D721Med (cell line): ENCODE measurements at regions not wholly inside any gene's neighbourhood (a gene's known extent, or its start where the extent isn't known, plus 50 kb on each side); places are given as distances from the start of the nearest gene placed in this dataset.

ENCODE experiments used
- DNase-seq: peaks from one replicate; pipeline ENCODE4 v3.0.0; 2011; ENCODE audit warnings: low spot score; ENCODE audit not compliant: insufficient read length
- FAIRE-seq: peaks from 2 replicates; lab custom pipeline; 2011; peaks lifted over from hg19 to GRCh38; lab: Jason Lieb, UNC
- TF ChIP-seq, protein P1 (sequence below): IDR thresholded peaks from 2 replicates; pipeline ENCODE4 v1.5.1; 2012; ENCODE audit warnings: mild to moderate bottlenecking, control low read depth; ENCODE audit not compliant: insufficient read depth; ENCODE audit errors: missing control alignments

DNA sequence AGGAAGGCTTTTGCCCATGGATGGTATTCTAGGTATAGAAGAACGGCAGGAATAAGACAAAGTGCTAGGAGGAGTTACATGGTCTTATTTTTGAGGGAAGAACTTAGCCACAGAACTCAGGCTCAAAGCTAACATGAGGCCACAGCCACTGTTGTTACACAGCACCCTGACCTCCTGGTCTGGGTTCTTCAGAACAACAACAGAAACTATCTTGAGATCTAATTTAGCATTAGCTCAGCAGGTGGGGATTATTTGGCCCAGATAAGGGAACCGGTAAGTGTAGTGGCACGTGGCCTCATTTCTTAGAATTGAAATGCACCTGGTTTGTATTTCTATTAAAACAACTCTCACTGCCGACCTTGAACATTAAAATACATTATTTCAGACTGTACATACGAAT, 1168.7 kb upstream of the SEMA6A start:
- FAIRE-seq (no peak), DNase-seq (no peak)
- TF ChIP-seq, protein P1, sequence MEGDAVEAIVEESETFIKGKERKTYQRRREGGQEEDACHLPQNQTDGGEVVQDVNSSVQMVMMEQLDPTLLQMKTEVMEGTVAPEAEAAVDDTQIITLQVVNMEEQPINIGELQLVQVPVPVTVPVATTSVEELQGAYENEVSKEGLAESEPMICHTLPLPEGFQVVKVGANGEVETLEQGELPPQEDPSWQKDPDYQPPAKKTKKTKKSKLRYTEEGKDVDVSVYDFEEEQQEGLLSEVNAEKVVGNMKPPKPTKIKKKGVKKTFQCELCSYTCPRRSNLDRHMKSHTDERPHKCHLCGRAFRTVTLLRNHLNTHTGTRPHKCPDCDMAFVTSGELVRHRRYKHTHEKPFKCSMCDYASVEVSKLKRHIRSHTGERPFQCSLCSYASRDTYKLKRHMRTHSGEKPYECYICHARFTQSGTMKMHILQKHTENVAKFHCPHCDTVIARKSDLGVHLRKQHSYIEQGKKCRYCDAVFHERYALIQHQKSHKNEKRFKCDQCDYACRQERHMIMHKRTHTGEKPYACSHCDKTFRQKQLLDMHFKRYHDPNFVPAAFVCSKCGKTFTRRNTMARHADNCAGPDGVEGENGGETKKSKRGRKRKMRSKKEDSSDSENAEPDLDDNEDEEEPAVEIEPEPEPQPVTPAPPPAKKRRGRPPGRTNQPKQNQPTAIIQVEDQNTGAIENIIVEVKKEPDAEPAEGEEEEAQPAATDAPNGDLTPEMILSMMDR = no peak

DNA sequence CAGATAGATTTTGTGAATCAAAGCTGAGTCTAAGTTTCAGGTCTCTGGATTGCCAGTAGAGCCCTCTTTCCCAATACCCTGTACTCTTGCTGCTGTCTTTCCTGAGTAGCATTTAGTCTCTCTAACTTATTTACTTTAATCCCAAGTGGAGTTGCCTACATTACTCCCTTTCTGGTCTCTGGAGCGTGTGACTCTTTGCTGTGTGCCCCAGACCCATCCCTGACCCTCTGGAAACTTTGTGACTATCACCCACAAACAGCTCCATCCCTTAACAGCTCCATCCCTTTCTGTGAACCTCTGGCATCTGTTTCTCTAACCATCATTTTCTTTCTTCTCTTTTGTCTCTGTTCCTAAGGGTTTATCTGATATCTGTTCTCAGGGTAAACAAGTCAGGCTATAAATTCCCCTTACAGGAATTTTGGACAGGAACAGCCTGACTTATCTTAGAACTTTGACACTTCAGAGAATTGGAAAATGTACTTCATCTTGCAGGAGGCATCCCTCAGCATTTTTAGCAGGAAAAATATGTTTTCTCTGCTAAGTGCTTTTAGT, 1167.1 kb upstream of the SEMA6A start:
- FAIRE-seq (no peak), DNase-seq (no peak)
- TF ChIP-seq, protein P1 = no peak

DNA sequence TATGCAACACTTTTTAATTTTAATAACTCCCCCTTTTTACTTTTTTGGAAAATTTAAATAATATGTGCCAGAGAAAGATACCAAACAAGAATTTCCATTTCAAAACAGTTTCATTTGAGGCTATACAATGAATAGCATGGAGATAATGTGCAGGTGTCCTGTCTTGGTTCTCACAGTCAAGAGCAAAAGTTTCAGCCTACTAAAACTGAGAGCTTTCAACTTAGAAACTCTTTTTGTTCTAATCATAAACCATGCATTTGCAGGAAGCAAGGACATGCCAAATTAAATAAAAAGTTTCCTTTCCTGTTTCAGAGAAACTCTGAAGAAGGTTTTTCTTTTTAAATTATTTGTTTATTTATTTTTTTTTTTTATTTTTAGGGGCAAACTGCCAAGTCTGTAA, 1165.6 kb upstream of the SEMA6A start:
- DNase-seq (no peak), FAIRE-seq (no peak)

DNA sequence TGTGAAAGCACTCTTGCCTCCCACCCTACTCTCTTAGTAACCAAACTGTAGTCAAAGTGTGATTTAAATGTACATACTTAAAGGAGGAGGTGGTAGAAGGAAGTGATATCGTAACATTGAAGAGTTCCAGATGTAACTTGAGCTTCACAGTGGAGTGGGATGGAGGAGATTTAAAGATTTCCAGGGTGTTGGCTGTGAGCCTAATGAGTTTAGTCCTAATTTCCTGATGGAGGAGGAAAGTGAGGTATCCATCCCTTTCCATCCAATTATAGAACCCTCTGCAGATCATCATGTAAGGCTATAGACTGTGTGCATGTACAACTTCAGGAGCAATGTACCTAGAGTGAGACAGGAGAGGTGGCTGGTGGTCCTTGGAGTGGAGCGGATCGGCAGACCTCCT, 1163.9 kb upstream of the SEMA6A start:
- TF ChIP-seq, protein P1 = no peak
- DNase-seq (no peak), FAIRE-seq (no peak)

More for the DNA sequence above, 1165.6 kb upstream of the SEMA6A start:
- TF ChIP-seq, protein P1 = no peak

DNA sequence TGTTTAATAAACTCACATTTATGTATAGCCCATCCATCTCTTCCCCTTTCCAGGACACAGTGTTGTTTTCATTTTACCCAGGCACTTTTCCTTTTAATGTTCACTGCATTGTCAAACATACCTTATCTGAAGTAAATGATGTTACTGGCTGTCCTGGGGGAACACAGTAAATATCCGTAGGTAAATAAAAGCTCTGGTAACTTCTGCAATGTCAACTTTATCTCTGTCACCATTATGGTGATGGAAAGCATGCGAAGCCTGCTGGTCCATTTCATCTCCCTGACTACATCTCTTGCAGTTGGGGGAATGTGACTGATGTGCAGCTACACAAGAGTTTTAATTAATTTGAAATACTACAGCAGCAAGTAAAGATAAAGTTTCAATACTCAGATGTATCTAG, 1162.1 kb upstream of the SEMA6A start:
- TF ChIP-seq, protein P1 = no peak
- DNase-seq (no peak), FAIRE-seq (no peak)

DNA sequence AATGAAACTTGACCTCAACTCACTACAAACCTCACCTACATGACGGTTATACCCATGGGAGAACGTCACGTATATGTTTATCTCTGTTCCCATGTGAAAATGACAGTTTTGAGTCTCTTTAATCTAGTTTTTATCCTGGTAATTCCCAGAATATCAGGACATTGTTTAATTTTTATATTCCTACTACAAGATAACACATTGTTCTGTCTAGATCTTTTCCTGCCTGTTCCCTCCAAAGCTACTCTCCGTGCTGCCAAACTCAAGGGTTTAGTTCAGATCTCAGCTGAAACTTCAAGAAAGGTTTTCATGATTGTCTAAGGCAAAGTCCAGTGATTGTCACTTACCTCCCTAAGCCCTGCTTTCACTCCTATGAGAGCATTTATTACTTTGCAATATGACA, 1159.4 kb upstream of the SEMA6A start:
- DNase-seq = no peak
- peak; percentile 35 for FAIRE-seq
- TF ChIP-seq, protein P1 = no peak

DNA sequence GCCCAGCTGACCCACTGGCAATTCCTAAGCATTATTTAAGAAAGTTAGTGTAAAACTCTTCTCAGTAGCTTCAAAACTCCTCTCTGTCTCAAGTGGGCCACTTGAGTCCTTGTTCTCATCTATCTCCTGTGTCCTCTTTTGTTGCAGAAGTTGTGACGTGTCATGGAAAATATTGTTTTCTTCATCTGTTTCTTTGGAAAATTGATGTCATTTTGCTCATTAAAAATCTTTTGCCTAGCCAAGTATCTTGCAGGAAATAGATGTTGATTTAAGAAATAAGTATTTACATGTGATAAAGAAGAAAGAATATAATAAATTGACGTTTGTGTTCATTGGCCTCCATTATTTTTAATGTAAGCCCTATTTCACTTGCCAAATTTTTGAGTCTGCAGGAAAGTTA, 1158.4 kb upstream of the SEMA6A start:
- DNase-seq (no peak), FAIRE-seq (no peak)
- TF ChIP-seq, protein P1 = no peak
